SH-SY5Y (cell line): ENCODE measurements at regions not wholly inside any gene's neighbourhood (a gene's known extent, or its start where the extent isn't known, plus 50 kb on each side); places are given as distances from the start of the nearest gene placed in this dataset.

Experiments used
- GATA2 ChIP-seq: IDR thresholded peaks from 2 replicates; pipeline ENCODE4 v1.6.1; 2011; ENCODE audit warnings: mild to moderate bottlenecking, low read depth, low read length
- GATA3 ChIP-seq: IDR thresholded peaks from 2 replicates; pipeline ENCODE4 v1.6.1; 2011; ENCODE audit warnings: low read depth, mild to moderate bottlenecking, low read length, moderate library complexity

- TF ChIP-seq GATA3: no peak
- TF ChIP-seq GATA2: no peak
These were observed 96.8 kb upstream of the ATP1B1 start for GRCh38 chr1:169009666-169010065.

GRCh38 chr1:169012416-169012815, 94.1 kb upstream of the ATP1B1 start:
- TF ChIP-seq GATA2 (no peak), GATA3 (no peak)

GRCh38 chr1:169013821-169014220, 92.7 kb upstream of the ATP1B1 start:
- TF ChIP-seq GATA2 (no peak), GATA3 (no peak)

- TF ChIP-seq GATA2 (no peak), GATA3 (no peak)
These were observed 91.0 kb upstream of the ATP1B1 start for GRCh38 chr1:169015464-169015863.

- TF ChIP-seq GATA3: no peak
- no peak for TF ChIP-seq GATA2
These were observed 87.7 kb upstream of the ATP1B1 start for GRCh38 chr1:169018751-169019150.

GRCh38 chr1:169019419-169020058, 87.0 kb upstream of the ATP1B1 start:
- TF ChIP-seq GATA3: no peak
- TF ChIP-seq GATA2: no peak

- TF ChIP-seq GATA2 (no peak), GATA3 (no peak)
These were observed 85.8 kb upstream of the ATP1B1 start for GRCh38 chr1:169020684-169021083.

- no peak for TF ChIP-seq GATA2
- TF ChIP-seq GATA3: no peak
These were observed 83.8 kb upstream of the ATP1B1 start for GRCh38 chr1:169022648-169023047.

- no peak for TF ChIP-seq GATA3
- TF ChIP-seq GATA2: no peak
These were observed 82.2 kb upstream of the ATP1B1 start for GRCh38 chr1:169024255-169024654.

GRCh38 chr1:169024800-169025271, 81.7 kb upstream of the ATP1B1 start:
- TF ChIP-seq GATA3 (no peak), GATA2 (no peak)

GRCh38 chr1:169025412-169025811, 81.1 kb upstream of the ATP1B1 start:
- TF ChIP-seq GATA3: no peak

GRCh38 chr1:169027607-169028320, 78.7 kb upstream of the ATP1B1 start:
- TF ChIP-seq GATA3: no peak
- no peak for TF ChIP-seq GATA2

GRCh38 chr1:169031566-169032224, 74.8 kb upstream of the ATP1B1 start:
- TF ChIP-seq GATA2 (peak; percentile 54), GATA3 (peak; percentile 40)

- no peak for TF ChIP-seq GATA2
- no peak for TF ChIP-seq GATA3
These were observed 65.1 kb upstream of the ATP1B1 start for GRCh38 chr1:169041366-169041765.

GRCh38 chr1:169042377-169042776, 64.1 kb upstream of the ATP1B1 start:
- TF ChIP-seq GATA3 (no peak), GATA2 (no peak)

- TF ChIP-seq GATA3 (no peak), GATA2 (no peak)
These were observed 62.7 kb upstream of the ATP1B1 start for GRCh38 chr1:169043823-169044222.
